Neural cell (in vitro differentiated cells): ENCODE measurements at regions not wholly inside any gene's neighbourhood (a gene's known extent, or its start where the extent isn't known, plus 50 kb on each side); places are given as distances from the start of the nearest gene placed in this dataset.

Experiments
- H2AFZ ChIP-seq: fragments of 200-600, 300-800 bp; sonication (generic), shearing (Covaris generic); 2 replicates; pipeline ENCODE4 v1.6.0; 2014; ENCODE audit warnings: low read depth, mild to moderate bottlenecking, antibody characterized with exemption, low read length, moderate library complexity
- H3F3A ChIP-seq: fragments of 200-600 bp; shearing (Covaris generic); 2 replicates; pipeline ENCODE4 v1.6.1; 2016; ENCODE audit warnings: mild to moderate bottlenecking, moderate library complexity, mixed read lengths, antibody characterized with exemption, low read length; ENCODE audit not compliant: insufficient read depth, poor library complexity, severe bottlenecking
- H3K27ac ChIP-seq: fragments of 200-600, 300-800 bp; sonication (generic), shearing (Covaris generic); 2 replicates; pipeline ENCODE4 v1.5.1; 2014; ENCODE audit warnings: mild to moderate bottlenecking, low read length, moderate library complexity
- H3K27me3 ChIP-seq: fragments of 300-800, 200-600 bp; sonication (generic), shearing (Covaris generic); 2 replicates; pipeline ENCODE4 v1.6.0; 2014; ENCODE audit warnings: mild to moderate bottlenecking, low read depth, low read length, moderate library complexity; ENCODE audit not compliant: insufficient read depth
- H3K36me3 ChIP-seq: fragments of 300-800, 200-600 bp; sonication (generic), shearing (Covaris generic); 2 replicates; pipeline ENCODE4 v1.5.1; 2014; ENCODE audit warnings: mild to moderate bottlenecking, antibody characterized with exemption, low read length, moderate library complexity; ENCODE audit not compliant: insufficient read depth
- H3K4me2 ChIP-seq: fragments of 300-800, 200-600 bp; sonication (generic), shearing (Covaris generic); 2 replicates; pipeline ENCODE4 v1.6.0; 2014; ENCODE audit warnings: mild to moderate bottlenecking, low read length
- H3K4me3 ChIP-seq: fragments of 300-800, 200-600 bp; sonication (generic), shearing (Covaris generic); 2 replicates; pipeline ENCODE4 v1.5.1; 2014; ENCODE audit warnings: mild to moderate bottlenecking, low read length, moderate library complexity
- H3K79me2 ChIP-seq: fragments of 200-600 bp; shearing (Covaris generic); replicated peaks from 2 replicates; pipeline ENCODE4 v1.6.0; 2014; ENCODE audit warnings: mild to moderate bottlenecking, low read length, moderate library complexity; ENCODE audit not compliant: insufficient read depth
- H3K9ac ChIP-seq: fragments of 300-800, 200-600 bp; sonication (generic), shearing (Covaris generic); 2 replicates; pipeline ENCODE4 v1.6.1; 2016; ENCODE audit warnings: mild to moderate bottlenecking, low read length, mixed read lengths
- H3K9me2 ChIP-seq: fragments of 200-600 bp; shearing (Covaris generic); 2 replicates; pipeline ENCODE4 v1.6.1; 2016; ENCODE audit warnings: mild to moderate bottlenecking, low read length, mixed read lengths; ENCODE audit not compliant: insufficient read depth
- H3K9me3 ChIP-seq: fragments of 200-600, 300-800 bp; sonication (generic), shearing (Covaris generic); 2 replicates; pipeline ENCODE4 v1.6.1; 2016; ENCODE audit warnings: mild to moderate bottlenecking, mixed run types, low read length, moderate library complexity, mixed read lengths
- H4K20me1 ChIP-seq: fragments of 200-600 bp; shearing (Covaris generic); 2 replicates; pipeline ENCODE4 v1.6.1; 2016; ENCODE audit warnings: mild to moderate bottlenecking, mixed run types; ENCODE audit not compliant: insufficient read depth
- EP300 ChIP-seq: fragments of 450-650 bp; conservative IDR thresholded peaks from 2 replicates; pipeline ENCODE4 v1.6.1; 2014; ENCODE audit warnings: antibody characterized with exemption, mild to moderate bottlenecking, moderate library complexity; ENCODE audit not compliant: poor library complexity, severe bottlenecking
- EZH2 ChIP-seq: fragments of 200-600, 300-800 bp; shearing (Covaris generic), sonication (generic); IDR thresholded peaks from 2 replicates; pipeline ENCODE4 v1.6.1; 2014; ENCODE audit warnings: antibody characterized with exemption, low read length, borderline replicate concordance, mild to moderate bottlenecking; ENCODE audit not compliant: insufficient read depth, poor library complexity, severe bottlenecking
- MXI1 ChIP-seq: fragments of 450-650 bp; conservative IDR thresholded peaks from 2 replicates; pipeline ENCODE4 v1.6.1; 2014; ENCODE audit warnings: antibody characterized with exemption, mild to moderate bottlenecking; ENCODE audit not compliant: poor library complexity, severe bottlenecking
- POLR2AphosphoS5 ChIP-seq: IDR thresholded peaks from 2 replicates; pipeline ENCODE4 v1.6.1; 2012
- RAD21 ChIP-seq: fragments of 450-650 bp; conservative IDR thresholded peaks from 2 replicates; pipeline ENCODE4 v1.6.1; 2014; ENCODE audit warnings: antibody characterized with exemption, mild to moderate bottlenecking, moderate library complexity
- SMC3 ChIP-seq: fragments of 450-650 bp; conservative IDR thresholded peaks from 2 replicates; pipeline ENCODE4 v1.6.1; 2014; ENCODE audit warnings: antibody characterized with exemption, mild to moderate bottlenecking, moderate library complexity; ENCODE audit not compliant: poor library complexity
- TAF1 ChIP-seq: IDR thresholded peaks from 2 replicates; pipeline ENCODE4 v1.6.1; 2012; ENCODE audit warnings: low read depth
- TF ChIP-seq, protein P1 (sequence below): fragments of 450-650 bp; IDR thresholded peaks from 2 replicates; pipeline ENCODE4 v1.5.1; 2014; ENCODE audit warnings: antibody characterized with exemption, mild to moderate bottlenecking, moderate library complexity; ENCODE audit not compliant: poor library complexity, severe bottlenecking
- TF ChIP-seq, protein P2 (sequence below): IDR thresholded peaks from 2 replicates; pipeline ENCODE4 v1.6.1; 2012; ENCODE audit warnings: borderline replicate concordance

DNA sequence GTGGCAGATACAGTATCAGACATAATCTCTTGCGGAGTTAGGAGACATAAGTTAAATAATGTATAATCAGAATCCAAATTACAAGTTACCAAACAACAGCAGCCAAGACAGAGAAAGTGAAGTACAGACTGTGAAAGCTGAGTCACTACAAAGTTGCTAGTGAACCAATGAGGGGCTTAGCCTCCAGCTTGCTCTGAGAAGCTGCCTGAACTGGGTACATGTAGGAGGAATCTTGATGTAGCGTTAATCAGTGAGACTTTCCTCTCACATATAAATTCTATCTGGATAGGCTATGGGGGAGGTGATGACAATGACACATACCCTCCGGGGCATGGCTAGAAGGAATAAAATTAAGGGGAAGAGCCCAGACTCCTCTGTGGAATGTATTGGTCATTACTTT, 1234.3 kb upstream of the DDX18 start:
- H3K27me3 ChIP-seq, result no peaks in the 10 kb centered on the region
- H2AFZ ChIP-seq, result no peak overlapping the region
- H3K9me2 ChIP-seq, result no peaks in the 10 kb centered on the region
- H4K20me1 ChIP-seq, result no peaks in the 10 kb centered on the region
- H3F3A ChIP-seq, result no peaks in the 10 kb centered on the region
- H3K4me2 ChIP-seq, result no peak overlapping the region
- no peaks in the 10 kb centered on the region for H3K9me3 ChIP-seq
- H3K9ac ChIP-seq, result no peak overlapping the region
- no peaks in the 10 kb centered on the region for H3K79me2 ChIP-seq
- TF ChIP-seq, protein P1, sequence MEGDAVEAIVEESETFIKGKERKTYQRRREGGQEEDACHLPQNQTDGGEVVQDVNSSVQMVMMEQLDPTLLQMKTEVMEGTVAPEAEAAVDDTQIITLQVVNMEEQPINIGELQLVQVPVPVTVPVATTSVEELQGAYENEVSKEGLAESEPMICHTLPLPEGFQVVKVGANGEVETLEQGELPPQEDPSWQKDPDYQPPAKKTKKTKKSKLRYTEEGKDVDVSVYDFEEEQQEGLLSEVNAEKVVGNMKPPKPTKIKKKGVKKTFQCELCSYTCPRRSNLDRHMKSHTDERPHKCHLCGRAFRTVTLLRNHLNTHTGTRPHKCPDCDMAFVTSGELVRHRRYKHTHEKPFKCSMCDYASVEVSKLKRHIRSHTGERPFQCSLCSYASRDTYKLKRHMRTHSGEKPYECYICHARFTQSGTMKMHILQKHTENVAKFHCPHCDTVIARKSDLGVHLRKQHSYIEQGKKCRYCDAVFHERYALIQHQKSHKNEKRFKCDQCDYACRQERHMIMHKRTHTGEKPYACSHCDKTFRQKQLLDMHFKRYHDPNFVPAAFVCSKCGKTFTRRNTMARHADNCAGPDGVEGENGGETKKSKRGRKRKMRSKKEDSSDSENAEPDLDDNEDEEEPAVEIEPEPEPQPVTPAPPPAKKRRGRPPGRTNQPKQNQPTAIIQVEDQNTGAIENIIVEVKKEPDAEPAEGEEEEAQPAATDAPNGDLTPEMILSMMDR, result no peak
- TF ChIP-seq EP300, result no peak
- TF ChIP-seq RAD21, result no peak
- H3K4me3 ChIP-seq, result no peak overlapping the region
- H3K36me3 ChIP-seq, result no peaks in the 10 kb centered on the region
- no peak overlapping the region for H3K27ac ChIP-seq

DNA sequence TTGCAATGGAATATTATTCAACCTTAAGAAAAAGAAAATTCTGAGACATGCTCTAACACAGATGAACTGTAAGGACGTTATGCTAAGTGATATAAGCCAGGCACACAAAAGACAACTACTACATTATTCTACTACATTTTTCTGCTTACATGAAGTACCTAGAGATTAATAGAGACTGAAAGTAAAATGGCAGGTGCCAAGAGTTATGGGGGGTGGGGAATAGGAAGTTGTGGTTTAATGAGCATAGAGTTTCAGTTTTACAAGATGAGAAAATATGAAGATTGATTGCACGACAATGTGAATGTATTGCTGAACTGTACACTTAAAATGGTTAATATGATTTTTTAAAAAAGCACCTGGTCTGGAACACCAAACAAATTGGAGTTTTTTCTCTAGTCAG, 1231.6 kb upstream of the DDX18 start:
- Histone ChIP-seq H3F3A (no peaks in the 10 kb centered on the region), H3K79me2 (no peaks in the 10 kb centered on the region), H3K9ac (no peak overlapping the region), H3K27ac (no peak overlapping the region), H3K4me3 (no peak overlapping the region), H3K9me3 (no peaks in the 10 kb centered on the region), H3K4me2 (no peak overlapping the region), H4K20me1 (no peaks in the 10 kb centered on the region), H3K9me2 (no peaks in the 10 kb centered on the region), H3K36me3 (no peaks in the 10 kb centered on the region), H3K27me3 (no peaks in the 10 kb centered on the region), H2AFZ (no peak overlapping the region)
- TF ChIP-seq, protein P1, result no peak
- TF ChIP-seq EP300 (no peak), MXI1 (no peak), POLR2AphosphoS5 (no peak), EZH2 (no peak), SMC3 (no peak), RAD21 (no peak), TAF1 (no peak)
- TF ChIP-seq, protein P2, sequence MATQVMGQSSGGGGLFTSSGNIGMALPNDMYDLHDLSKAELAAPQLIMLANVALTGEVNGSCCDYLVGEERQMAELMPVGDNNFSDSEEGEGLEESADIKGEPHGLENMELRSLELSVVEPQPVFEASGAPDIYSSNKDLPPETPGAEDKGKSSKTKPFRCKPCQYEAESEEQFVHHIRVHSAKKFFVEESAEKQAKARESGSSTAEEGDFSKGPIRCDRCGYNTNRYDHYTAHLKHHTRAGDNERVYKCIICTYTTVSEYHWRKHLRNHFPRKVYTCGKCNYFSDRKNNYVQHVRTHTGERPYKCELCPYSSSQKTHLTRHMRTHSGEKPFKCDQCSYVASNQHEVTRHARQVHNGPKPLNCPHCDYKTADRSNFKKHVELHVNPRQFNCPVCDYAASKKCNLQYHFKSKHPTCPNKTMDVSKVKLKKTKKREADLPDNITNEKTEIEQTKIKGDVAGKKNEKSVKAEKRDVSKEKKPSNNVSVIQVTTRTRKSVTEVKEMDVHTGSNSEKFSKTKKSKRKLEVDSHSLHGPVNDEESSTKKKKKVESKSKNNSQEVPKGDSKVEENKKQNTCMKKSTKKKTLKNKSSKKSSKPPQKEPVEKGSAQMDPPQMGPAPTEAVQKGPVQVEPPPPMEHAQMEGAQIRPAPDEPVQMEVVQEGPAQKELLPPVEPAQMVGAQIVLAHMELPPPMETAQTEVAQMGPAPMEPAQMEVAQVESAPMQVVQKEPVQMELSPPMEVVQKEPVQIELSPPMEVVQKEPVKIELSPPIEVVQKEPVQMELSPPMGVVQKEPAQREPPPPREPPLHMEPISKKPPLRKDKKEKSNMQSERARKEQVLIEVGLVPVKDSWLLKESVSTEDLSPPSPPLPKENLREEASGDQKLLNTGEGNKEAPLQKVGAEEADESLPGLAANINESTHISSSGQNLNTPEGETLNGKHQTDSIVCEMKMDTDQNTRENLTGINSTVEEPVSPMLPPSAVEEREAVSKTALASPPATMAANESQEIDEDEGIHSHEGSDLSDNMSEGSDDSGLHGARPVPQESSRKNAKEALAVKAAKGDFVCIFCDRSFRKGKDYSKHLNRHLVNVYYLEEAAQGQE, result no peak
